Adrenal gland (tissue), 9 donors: ENCODE measurements at regions not wholly inside any gene's neighbourhood (a gene's known extent, or its start where the extent isn't known, plus 50 kb on each side); places are given as distances from the start of the nearest gene placed in this dataset.

ENCODE experiments used
- DNase-seq, 7 donors: peaks; one replicate each; pipeline ENCODE4 v3.0.0-alpha.2; 2019 to 2020
- H3K27ac ChIP-seq, 5 donors: fragments of 200-600 bp; sonication (generic) in 4 of 5; 1 replicate in 3 of 5; 2 replicates in 2 of 5; pipeline versions ENCODE4 v1.5.1 to v1.8.0; 2016 to 2020; ENCODE audit warnings: mild to moderate bottlenecking in 1 of 5
- H3K27me3 ChIP-seq: fragments of 200-600 bp; 2 replicates; pipeline ENCODE4 v1.8.0; 2021
- H3K36me3 ChIP-seq, 2 donors: fragments of 200-600 bp; replicated peaks in 1 of 2; 1 replicate in 1 of 2; 2 replicates in 1 of 2; pipeline versions ENCODE4 v1.5.1 to v1.8.0; 2018 to 2022
- H3K4me1 ChIP-seq, 2 donors: fragments of 200-600 bp; replicated peaks in 1 of 2; 1 replicate in 1 of 2; 2 replicates in 1 of 2; pipeline versions ENCODE4 v1.5.1 to v1.8.0; 2018 to 2021
- H3K4me3 ChIP-seq, 4 donors: fragments of 200-600 bp; sonication (generic) in 3 of 4; one replicate each; pipeline ENCODE4 v1.5.1; 2016 to 2018
- H3K9me3 ChIP-seq, 3 donors: fragments of 200-600 bp; sonication (generic) in 1 of 3; replicated peaks in 1 of 3; 1 replicate in 2 of 3; 2 replicates in 1 of 3; pipeline versions ENCODE4 v1.5.1 to v1.8.0; 2016 to 2021
- CTCF ChIP-seq, 6 experiments: fragments of 450-650 bp in 4 of 6; fragments of 200-600 bp in 2 of 6; sonication (generic) in 1 of 6; IDR thresholded peaks; 1 replicate in 5 of 6; 2 replicates in 1 of 6; pipeline versions ENCODE4 v1.5.1 to v1.8.0; 2016 to 2021; ENCODE audit warnings: antibody characterized with exemption in 6 of 6, mild to moderate bottlenecking in 2 of 6, moderate library complexity in 1 of 6
- POLR2A ChIP-seq, 2 donors: fragments of 450-650 bp; IDR thresholded peaks; one replicate each; pipeline ENCODE4 v1.6.1; 2017; ENCODE audit warnings: antibody characterized with exemption in 2 of 2, mild to moderate bottlenecking in 2 of 2, moderate library complexity in 1 of 2
- WGBS, 4 donors: extraction: QIAGEN DNeasy Blood & Tissue Kit in 2 of 4; methylation state at CpG; one replicate each; pipeline versions ENCODE4 v1.1.5 to v1.1.7; 2013 to 2017; 5-methylcytosine and 5-hydroxymethylcytosine counted together
- intact Hi-C, 2 donors: fragments of 100-400 bp; cut with DNase I; formaldehyde crosslinking; loops; one replicate each; pipeline versions ENCODE4 v1.14.1 to v1.15.0; 2022 to 2023
- donor health status: healthy with polysubstance abuse.
- donor health status: Bipolar disorder and iron deficiency.
- donor health status: DM: yes; HTN: yes; CAD: no.
- donor health status: DM: no; HTN: no; CAD: no.
- donor health status: DM: no; HTN: no; CAD: no.

DNA sequence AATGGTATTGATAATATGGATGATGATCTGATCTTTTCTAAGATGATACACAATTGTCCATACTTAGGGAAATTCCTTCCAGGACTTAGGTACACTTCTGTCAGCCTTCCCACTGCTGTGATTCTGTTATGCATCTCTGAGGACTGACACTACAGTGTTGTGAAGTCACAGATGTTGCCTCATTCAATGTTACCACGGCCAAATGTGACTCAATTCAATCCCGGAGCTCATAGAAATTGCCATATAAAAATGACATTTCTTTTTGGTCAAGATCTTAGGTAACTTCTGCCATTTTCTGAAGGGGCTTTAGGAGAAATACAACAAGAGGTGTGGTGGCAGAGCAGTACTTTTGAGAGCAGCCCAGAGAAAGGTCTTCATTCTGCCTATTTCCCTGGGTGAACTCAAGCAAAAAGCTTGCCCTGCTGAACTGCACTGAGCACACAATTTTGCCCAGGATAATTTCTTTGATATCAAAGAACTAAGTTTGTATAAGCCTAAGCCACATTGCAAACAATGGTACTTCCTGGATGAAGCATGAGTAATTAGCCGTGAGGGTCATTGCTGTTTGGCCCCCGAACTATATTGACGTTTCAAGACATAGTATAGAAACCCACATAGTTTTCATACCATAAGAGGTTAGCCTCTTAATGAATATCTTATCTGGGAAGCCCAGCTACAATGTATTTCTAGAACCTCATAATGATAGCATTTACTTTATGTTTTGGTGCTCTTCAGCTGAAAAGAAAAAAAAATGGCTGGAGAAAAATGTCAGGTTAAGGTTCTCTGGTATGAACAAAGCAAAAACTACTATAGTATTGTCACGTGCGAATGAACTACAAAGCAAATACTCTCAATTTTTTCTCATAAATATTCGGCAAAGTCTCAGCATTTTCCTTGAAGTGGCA is 437.4 kb downstream of the MEIS1 start:
- no peaks in the 10 kb centered on the region for H3K36me3 ChIP-seq
- intact Hi-C loops = no loop called here
- H3K9me3 ChIP-seq = no peaks in the 10 kb centered on the region
- WGBS, 4 donors = 81 to 89% (median 81%) methylated on average over 8 of the region's 8 CpGs
- no peaks in the 10 kb centered on the region for H3K27me3 ChIP-seq
- no peak overlapping the region for H3K27ac ChIP-seq
- H3K4me1 ChIP-seq = no peaks in the 10 kb centered on the region
- no peak for DNase-seq
- TF ChIP-seq CTCF (IDR thresholded peaks at IDR 0.05) = no peak
- no peak for TF ChIP-seq POLR2A (IDR thresholded peaks at IDR 0.05)
- H3K4me3 ChIP-seq = no peak overlapping the region

GRCh38 chr2:66872986-66873754 is 438.2 kb downstream of the MEIS1 start:
- H3K4me3 ChIP-seq = no peak overlapping the region
- 66 to 75% (median 73%) methylated on average over 8 of the region's 8 CpGs for WGBS, 4 donors
- no peaks in the 10 kb centered on the region for H3K4me1 ChIP-seq
- intact Hi-C loops = no loop called here
- H3K9me3 ChIP-seq = no peaks in the 10 kb centered on the region
- no peaks in the 10 kb centered on the region for H3K27me3 ChIP-seq
- no peak overlapping the region for H3K27ac ChIP-seq
- no peak for DNase-seq
- no peaks in the 10 kb centered on the region for H3K36me3 ChIP-seq
- TF ChIP-seq POLR2A (IDR thresholded peaks at IDR 0.05) = no peak
- TF ChIP-seq CTCF (IDR thresholded peaks at IDR 0.05) = no peak

GRCh38 chr2:66874411-66874810 is 439.5 kb downstream of the MEIS1 start:
- Histone ChIP-seq H3K27me3 (no peaks in the 10 kb centered on the region), H3K4me1 (no peaks in the 10 kb centered on the region), H3K4me3 (no peak overlapping the region), H3K9me3 (no peaks in the 10 kb centered on the region), H3K27ac (no peak overlapping the region), H3K36me3 (no peaks in the 10 kb centered on the region)
- DNase-seq = no peak
- intact Hi-C loops = no loop called here
- no peak for TF ChIP-seq CTCF (IDR thresholded peaks at IDR 0.05)
- TF ChIP-seq POLR2A (IDR thresholded peaks at IDR 0.05) = no peak
- 93 to 98% (median 96%) methylated on average over 2 of the region's 2 CpGs for WGBS, 4 donors

DNA sequence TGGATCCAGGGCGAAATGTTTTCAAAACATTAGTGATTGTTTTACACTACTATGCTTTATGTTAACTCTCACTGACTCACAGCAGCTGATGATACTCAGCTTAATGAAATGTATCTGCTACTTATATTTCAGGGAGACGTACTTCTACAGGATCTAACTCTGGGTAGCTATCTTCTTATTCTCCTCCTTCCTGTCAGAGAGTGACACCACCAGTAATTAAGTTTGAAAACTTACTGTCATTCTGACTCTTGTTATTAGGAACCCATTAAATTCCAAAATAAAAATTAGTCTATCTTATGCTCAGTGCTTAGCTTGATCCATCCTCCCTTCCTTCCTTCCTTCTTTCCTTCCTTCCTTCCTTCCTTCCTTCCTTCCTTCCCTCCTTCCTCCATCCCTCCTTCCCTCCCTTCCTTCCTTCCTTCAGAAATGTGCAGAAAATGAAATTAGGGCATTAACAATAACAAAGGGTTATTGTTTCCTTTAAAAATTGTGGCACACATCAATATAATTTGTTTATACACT is 441.1 kb downstream of the MEIS1 start:
- Histone ChIP-seq H3K27me3 (no peaks in the 10 kb centered on the region), H3K27ac (no peak overlapping the region), H3K36me3 (no peaks in the 10 kb centered on the region), H3K9me3 (no peaks in the 10 kb centered on the region), H3K4me3 (no peak overlapping the region), H3K4me1 (no peaks in the 10 kb centered on the region)
- 86 to 95% (median 89%) methylated on average over 2 of the region's 2 CpGs for WGBS, 4 donors
- DNase-seq = no peak
- intact Hi-C loops = no loop called here
- TF ChIP-seq CTCF (IDR thresholded peaks at IDR 0.05) (no peak), POLR2A (IDR thresholded peaks at IDR 0.05) (no peak)
